GM19328 (cell line): ENCODE measurements at regions not wholly inside any gene's neighbourhood (a gene's known extent, or its start where the extent isn't known, plus 50 kb on each side); places are given as distances from the start of the nearest gene placed in this dataset.
A peak's percentile ranks its signal among the peaks of the same experiment; 100 is the strongest.

Source experiments
- ATAC-seq: cut with Tn5 transposase; IDR thresholded peaks from one replicate; pipeline ENCODE4 v1.9.1; 2021; ENCODE audit warnings: mild to moderate bottlenecking, moderate library complexity; ENCODE audit not compliant: unreplicated experiment

DNA sequence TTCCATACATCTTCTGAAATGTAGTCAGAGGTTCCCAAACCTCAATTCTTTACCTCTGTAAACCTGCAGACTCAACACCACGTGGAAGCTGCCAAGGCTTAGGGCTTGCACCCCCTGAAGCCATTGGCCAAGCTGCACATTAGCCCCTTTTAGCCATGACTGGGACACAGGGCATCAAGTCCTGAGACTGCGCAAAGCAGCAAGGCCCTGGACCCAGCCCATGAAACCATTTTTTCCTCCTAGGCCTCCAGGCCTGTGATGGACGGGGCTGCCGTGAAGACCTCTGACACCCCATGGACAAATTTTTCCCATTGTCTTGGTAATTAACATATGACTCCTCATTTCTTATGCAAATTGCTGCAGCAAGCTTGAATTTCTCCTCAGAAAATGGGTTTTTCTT, 727.8 kb downstream of the C6orf118 start:
- no peak for ATAC-seq

DNA sequence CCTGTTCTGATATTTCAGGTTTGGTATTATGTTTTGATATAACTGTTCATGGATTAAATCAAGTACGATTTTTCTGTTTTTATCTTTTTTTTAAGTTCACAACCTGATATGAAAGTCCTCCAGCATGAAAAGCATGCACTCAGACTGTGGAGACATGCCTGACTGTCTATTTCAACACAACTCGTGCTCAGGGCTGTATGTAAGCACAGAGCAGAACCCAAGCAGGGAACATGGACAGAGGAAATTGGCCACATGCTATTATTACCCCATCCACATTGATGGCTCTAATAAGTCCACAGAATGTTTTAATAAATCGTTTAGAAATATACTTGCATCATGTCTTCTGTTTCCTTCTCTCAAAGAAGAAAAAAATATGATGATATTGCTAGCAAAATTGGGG, 730.4 kb downstream of the C6orf118 start:
- no peak for ATAC-seq

DNA sequence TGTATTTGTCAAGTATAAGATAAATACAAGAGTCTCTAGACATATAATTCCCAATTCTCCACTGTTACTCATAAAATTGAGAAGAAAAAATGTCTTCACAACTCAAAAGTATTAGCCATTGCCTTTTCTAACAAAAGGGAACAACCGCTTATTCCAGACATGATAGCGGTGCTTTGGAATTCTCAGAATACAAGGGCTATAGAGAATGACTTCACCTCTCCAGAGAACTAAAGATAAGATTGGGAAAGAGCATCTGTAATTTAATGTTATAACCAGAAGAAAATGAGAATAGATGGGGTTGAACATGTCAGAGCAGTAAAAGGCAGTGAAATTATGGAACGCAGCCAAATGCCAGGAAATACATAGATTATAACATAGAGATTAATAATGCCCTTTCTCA, 730.8 kb downstream of the C6orf118 start:
- ATAC-seq, result no peak

DNA sequence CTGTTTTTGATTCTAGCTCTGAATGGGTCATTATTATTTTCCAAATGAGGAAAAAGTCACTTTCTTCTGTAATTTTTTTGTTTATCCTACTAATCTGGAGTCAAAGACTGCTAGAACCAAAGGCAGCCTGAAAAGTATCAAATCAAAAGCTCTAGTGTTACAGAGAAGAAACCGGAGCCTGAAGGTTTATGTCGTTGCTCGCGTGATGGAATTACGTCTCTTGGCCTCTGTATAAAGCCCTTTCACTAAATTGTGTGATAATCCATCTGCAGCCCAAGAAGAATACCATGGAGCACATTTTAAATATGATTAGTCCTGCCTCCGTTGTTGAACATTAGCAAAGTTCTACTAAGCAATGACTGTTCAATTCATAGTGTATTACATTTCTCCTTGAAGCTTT, 738.6 kb downstream of the C6orf118 start:
- ATAC-seq, result no peak

DNA sequence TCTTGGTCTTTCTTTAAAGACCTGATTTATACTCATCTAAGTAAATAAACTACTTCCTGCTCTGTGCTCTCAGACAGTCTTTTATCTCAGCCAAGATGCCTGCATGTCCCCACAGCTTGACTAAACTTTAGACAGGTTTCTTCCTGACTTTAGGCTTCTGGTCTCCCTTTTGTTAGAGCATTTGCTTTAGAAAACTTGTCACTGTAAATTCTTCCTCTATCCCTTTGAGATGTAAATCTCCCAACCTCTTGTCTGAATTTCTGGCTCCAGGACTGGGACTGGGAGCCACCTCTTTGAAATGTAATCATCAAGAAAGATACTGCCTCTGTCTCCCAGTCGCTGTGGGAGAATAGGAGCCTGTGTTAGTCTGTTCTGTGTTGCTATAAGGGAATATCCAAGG, 739.9 kb downstream of the C6orf118 start:
- ATAC-seq, result no peak

DNA sequence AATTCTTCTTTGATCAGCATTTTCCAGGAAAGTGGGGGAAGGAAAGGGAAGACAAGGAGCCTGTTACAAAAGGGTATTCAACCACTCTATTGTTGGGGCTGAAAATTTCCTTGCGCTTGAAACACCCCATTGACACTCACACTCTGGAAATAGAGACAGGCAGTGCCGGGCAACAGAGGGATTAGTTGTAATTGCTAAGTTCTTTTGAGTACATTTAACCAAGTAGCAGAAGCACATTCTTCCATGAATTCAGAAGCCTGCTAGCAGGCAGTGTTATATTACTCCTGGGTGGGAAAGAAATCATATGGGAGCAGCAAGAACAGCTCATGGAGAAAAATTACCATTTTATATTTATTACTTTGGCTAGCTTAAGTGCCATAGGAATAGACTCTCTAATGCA, 745.5 kb downstream of the C6orf118 start:
- no peak for ATAC-seq

DNA sequence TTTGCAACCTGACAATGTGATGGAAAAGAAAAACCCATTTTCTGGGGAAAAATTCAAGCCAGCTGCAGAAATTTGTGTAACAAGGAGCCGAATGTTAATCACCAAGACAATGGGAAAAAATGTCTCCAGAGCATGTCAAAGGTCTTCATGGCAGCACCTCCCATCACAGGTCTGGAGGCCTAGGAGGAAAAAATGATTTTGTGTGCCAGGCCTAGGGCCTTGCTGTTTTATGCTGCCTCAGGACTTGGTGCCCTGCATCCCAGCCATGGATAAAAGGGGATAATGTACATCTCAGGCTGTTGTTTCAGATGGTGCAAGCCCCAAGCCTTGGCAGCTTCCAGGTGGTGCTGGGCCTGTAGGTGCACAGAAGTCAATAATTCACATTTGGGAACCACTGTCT, 747.7 kb downstream of the C6orf118 start:
- ATAC-seq, result no peak

DNA sequence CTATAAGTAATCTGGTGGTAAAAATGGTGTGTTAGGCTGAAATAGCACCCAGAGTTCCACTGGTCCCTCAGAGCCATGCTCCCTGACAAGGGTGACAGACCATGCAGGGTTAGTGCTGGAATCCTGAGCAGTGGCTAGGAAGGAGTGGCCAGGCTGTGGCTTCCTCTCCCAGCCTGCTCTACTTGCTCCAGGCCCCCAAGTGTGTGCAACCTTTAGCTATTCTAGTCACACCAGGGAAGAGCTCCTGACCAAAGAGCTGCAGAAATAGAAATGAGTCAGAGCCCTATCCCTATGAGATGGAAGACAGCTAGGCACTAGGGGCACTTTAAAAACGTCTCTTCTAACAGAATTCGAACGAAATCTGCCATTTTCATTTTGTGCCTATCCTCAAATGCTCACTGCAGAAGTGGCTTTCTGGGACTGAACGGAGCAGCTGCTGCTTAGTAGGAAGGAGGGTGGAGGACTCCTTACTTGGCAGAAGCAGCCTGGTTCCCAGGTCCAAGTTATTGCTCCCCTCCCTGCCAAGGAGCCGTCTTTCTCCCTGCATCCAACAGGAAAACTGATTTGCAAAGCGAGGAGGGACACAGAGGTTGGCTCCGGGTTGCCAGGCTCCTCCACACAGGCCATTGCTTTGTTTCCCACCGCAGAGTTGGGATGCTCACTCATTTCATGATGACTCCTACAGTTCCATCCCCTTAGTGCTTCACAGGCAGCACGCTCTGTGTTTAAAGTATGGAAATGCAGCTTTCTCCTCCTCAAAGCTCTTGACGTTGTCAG, 754.5 kb downstream of the C6orf118 start:
- no peak for ATAC-seq

DNA sequence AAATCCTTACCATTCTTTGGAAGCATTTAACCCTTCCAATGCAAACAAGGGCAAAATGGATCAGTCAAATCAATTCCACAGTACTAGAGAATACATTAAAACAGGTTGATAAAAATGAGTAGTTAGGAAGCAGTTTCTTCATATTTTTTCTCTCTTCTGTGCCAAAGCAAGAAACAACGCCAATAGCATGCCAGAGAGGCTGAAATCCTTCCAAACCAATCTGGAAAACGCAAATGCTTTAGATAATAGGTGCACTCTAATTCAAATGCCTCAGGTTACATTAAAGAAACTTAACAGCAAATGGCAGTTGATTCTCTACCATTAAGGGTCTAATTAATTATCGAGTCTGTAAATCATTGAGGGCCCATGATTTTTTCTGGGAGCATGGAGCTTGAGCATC, 755.2 kb downstream of the C6orf118 start:
- ATAC-seq, result no peak

DNA sequence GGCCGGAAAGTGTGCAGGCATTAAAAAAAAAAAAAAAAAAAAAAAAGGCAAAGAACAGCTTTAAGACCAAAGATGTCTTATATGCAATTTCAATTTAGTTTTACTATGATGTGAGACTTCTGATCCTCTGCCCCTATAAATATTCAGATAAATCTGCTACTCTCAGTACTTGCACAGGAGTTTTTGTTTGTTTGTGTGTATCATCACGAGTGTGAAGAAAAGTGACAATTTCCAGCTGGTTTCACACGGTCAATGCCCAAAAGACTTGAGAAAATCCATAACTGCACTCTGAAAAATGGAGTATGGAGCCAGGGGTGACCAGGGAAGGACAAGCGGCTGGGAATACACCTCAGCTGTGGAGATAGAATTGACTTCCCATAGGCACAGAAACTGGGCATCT, 757.7 kb downstream of the C6orf118 start:
- ATAC-seq, result no peak

DNA sequence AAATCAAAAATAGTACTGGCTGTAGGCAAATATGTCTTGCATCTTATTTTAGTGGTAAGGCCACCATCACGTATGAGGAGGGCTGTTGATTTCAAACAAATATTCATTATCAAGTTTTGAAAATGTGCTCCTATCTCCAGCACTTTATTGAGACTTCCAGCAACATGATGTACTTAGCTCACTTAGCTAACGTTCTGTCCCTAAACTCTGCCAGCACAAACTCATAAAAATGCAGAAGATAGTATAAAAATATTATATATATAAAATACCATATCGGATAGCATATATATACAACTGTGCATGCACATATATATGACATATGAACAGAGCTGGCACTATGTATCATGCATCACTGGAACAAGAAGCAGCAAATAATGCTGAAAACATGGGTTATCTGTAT, 762.3 kb downstream of the C6orf118 start:
- no peak for ATAC-seq

DNA sequence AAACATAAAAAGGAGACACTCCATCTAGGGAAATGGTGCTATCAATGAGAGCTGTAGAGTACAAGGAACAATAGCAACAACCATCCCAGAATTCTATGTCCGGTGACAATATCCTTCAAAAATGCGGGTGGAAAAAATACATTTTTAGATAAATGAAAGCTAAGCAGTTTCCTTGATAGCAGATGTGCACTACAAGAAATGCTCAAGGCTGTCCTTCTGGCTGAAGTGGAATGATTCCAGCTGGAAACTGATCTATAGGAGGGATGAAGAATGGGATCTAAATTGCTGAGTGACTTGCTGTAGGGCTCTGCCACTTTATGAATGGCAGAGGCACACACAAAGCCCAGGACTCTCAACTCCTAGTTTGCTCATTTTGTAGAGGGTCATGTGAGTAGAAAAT, 763.1 kb downstream of the C6orf118 start:
- no peak for ATAC-seq

DNA sequence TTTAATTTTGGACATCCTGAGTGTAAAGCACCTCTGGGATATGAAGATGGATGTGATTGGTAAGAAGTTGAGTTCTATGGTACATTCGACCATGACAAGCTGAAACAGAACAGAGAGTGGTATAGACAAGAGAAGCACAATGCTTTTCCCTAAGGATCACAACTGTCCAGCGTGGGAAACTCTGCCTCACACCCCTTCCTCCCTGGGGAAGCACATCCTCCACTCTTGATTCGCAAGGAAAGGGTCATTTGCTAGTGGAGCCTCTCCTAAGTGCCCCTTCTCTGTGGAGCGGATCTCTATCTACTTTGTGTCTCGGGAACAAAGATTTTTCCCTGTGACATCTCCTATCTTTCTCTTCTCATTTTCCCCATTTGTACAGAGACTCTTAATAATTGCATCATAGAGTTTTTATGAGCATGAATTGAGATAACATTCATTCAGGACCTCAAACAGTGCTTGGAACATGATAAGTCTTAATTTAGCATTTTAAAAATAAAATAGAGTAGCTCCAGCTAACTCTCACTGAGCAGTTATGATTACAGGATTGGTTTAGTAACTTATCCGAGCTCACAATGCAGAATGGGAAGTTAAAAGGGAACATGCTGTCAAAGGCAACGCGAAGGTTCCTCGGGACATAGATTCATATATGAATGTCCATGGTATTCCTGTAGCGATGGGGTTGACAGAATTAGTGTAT, 775.2 kb downstream of the C6orf118 start:
- ATAC-seq, result no peak

DNA sequence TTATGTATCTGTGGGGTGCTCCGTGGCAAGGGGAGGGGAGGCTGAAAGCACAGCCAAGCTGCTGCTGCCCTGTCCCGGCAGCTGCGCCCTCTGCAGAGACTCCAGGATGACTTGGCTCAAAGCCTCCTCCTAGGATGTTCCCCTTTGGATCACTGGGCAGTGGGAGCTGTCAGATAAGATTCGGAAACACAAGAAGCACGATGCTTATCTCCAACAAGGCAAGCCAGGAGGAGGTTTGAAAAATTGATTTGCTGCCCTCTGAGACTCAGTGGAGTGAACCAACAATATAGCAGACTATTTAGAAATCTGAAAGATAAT, 776.4 kb downstream of the C6orf118 start:
- no peak for ATAC-seq

DNA sequence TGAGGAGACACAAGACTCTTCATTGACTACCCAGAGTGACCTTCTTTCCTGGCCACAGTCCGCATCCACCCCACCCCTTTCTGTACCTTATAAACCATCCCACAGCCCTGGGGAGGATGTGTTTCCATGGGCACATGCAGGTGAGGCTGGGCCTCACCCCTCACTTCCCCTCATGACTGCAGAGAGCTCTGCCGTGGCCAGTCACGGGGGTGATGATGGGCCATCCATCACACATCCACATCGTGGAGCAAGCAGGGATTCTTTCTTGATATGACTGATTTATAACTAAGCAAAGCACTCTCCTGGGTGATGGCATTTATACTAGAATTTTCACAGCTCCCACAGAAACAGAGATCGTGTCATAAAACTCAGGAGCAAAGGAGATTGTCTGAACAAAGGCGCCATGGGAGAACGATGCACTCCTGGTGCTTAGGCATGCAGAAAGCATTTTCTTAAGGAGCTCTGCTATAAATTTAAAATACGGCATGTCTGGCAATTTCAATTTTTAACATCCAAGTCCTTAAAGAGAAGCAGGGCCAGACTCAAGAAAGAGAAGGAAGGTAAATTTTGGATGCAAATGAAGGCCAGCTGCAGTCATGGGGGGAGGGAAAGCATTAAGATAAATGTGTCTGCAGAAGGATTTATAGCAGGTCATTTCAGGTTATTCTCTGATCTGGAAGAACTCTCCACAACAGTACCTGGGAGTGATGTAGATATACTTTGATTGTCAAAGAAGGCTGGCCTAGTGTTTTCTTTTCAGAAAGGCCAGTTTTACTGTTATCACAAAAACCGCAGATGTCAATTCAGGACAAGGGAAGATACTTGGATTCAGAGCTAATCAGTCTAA, 777.0 kb downstream of the C6orf118 start:
- no peak for ATAC-seq

DNA sequence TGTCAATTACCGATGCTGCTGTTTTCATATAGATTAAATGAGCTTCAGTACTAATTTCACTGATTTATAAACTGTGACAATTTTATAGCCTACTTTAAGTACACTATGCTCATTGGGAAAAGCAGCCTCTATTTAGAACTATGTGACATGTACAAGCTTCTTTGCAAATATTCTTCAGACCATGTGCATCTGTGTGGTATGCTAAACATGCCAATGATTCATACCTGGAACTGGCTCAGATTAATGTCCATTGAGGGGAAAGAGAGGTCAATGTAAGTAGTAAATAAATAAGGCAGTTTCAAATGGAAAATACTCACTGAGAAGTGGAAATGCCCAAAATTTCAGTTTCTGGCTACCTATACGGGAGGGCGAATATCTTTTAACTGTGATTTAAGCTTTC, 777.7 kb downstream of the C6orf118 start:
- no peak for ATAC-seq

DNA sequence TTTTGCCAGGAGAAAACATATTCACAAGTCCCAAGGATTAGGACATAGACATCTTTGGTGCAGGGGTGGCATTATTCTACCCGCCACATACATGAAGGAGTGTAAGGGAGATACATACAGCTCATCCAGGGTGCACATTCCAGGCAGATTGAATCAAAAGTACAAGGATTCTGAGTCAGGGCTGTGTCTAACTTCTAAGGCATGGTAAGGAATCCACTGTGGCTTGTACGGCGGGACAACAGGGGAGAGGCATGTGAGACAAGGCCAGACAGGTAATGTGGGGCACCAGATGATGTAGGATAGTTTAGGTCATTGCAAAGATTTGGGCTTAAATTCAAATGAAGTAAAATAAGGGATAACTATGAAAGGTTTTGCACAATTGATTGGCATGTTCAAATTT, 780.9 kb downstream of the C6orf118 start:
- ATAC-seq, result no peak

DNA sequence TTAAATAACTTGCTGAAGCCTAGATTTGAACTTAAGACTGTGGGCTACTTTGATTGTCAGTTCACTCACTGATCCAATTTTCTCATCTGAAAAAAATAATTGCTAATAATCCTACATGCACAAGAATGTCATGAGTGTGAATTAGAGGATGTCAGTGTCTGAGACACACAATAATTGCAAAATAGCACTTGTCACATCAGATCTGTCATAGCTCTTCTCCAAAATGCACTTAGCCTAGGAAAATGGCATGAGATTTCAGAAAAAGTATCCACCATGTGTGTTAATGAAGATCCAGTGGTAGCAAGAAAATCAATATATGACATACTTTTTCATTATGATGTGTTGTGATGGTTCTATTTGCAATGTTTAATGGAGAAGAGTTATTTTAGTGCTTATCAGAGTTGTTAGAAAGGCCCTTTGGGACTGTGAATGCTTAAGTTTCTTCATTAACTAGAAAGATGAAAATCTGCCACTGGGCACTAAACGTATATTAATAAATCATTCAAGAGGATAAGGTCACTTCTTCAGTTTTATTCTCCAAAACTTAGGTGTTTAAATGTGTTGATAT, 786.2 kb downstream of the C6orf118 start:
- no peak for ATAC-seq

DNA sequence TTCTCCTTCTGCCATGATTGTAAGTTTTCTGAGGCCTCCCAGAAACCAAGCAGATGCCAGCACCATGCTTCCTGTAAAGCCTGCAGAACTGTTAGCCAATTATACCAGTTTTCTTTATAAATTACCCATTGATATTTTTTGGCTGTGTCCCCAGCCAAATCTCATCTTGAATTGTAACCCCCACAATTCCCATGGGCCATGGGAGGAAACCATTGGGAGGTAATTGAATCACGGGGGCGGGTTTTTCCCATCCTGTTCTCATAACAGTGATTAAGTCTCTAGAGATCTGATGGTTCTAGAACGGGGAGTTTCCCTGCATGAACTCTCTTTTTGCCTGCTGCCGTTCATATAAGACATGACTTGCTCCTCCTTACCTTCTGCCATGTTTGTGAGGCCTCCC, 788.5 kb downstream of the C6orf118 start:
- ATAC-seq, result no peak

DNA sequence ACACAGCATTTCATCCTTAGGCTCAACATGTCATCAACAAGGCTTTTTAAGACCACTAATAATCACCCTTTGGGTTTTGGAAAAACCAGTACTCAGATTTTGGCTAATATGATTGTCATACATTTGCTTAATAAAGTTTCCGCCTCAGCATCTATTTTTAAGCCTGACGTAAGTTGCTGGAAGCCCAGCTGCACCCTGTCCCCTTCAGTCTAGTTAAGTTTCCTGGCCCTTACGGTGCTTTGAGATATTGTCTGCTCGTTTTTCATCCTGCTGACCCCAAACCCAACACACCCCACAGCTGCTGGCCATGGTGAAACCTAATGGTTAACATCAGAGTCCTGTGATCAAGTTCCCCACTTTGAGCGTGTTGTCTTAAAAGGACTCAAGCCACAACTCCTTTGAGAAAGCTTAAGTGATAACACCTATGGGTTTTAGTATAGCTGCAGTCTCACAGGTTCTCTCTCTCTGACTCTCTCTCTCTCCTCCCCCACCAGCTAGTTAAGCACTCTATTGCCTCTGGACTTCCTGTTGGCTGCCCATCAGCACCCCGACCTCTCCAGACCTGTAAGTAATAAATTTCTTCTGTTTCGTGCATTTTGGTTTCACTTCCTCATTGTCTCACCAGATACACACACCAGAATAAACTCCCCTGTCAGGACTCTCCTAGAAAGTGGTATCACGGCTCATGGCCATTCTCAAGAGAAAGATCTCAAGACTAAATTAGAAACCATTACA, 802.0 kb downstream of the C6orf118 start:
- peak; percentile 44 for ATAC-seq

DNA sequence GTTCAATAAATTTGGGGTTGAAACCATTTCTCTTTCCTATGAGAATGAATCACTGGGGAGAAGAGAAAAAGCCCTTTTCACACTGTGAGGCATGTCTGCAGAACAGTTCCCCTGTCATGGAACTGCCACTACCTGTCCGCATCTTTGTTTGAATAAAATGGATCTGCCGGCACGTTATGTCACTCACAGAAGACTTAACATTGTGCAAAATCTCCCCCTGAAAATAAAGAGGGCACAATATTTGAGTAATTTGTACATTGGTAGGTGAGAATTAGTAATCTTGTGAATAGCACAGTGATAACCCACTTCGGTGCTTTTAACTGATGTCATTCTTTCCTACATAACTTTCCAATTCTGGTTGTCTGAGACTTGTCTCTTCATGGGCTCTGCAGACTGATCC, 804.0 kb downstream of the C6orf118 start:
- no peak for ATAC-seq
